Natural killer cell (primary cell): ENCODE measurements at regions not wholly inside any gene's neighbourhood (a gene's known extent, or its start where the extent isn't known, plus 50 kb on each side); places are given as distances from the start of the nearest gene placed in this dataset.

Source experiments
- ATAC-seq, 3 donors: fragments of 150-1000 bp in 2 of 3; fragments of 200-7000 bp in 1 of 3; cut with Tn5 transposase; 1 replicate in 1 of 3; 2 replicates in 2 of 3; pipeline ENCODE4 v1.10.0; 2021; ENCODE audit warnings: mild to moderate bottlenecking in 2 of 3, moderate library complexity in 2 of 3
- DNase-seq, 2 donors: peaks; one replicate each; pipeline versions ENCODE4 v3.0.0 to v3.0.0-alpha.2; 2013 to 2021; ENCODE audit warnings: mixed read lengths in 1 of 2
- H3K27ac ChIP-seq: one replicate; pipeline ENCODE4 v1.5.1; 2013; ENCODE audit warnings: mild to moderate bottlenecking, low read length
- H3K27me3 ChIP-seq: one replicate; pipeline ENCODE4 v1.6.1; 2013; ENCODE audit warnings: low read length; ENCODE audit not compliant: control insufficient read depth, insufficient read depth
- H3K36me3 ChIP-seq: one replicate; pipeline ENCODE4 v1.6.1; 2013; ENCODE audit warnings: low read length; ENCODE audit not compliant: control insufficient read depth, insufficient read depth
- H3K4me1 ChIP-seq: one replicate; pipeline ENCODE4 v1.6.1; 2013; ENCODE audit warnings: low read length; ENCODE audit not compliant: control insufficient read depth, insufficient read depth
- H3K4me3 ChIP-seq: one replicate; pipeline ENCODE4 v1.5.1; 2013; ENCODE audit warnings: low read length
- H3K9me3 ChIP-seq: one replicate; pipeline ENCODE4 v1.6.1; 2013; ENCODE audit warnings: low read length; ENCODE audit not compliant: control insufficient read depth, insufficient read depth
- H3K27ac Mint-ChIP-seq, 2 donors: one replicate each; pipeline ENCODE4 v1.8.0; 2022; ENCODE audit warnings: mild to moderate bottlenecking in 2 of 2, mixed read lengths in 2 of 2, moderate library complexity in 1 of 2
- H3K27me3 Mint-ChIP-seq, 2 donors: one replicate each; pipeline ENCODE4 v1.8.0; 2022; ENCODE audit warnings: low read depth in 2 of 2, mixed read lengths in 2 of 2
- H3K36me3 Mint-ChIP-seq: one replicate; pipeline ENCODE4 v1.8.0; 2022; ENCODE audit warnings: mixed read lengths
- H3K4me1 Mint-ChIP-seq, 2 donors: one replicate each; pipeline ENCODE4 v1.8.0; 2022; ENCODE audit warnings: mixed read lengths in 2 of 2
- H3K4me3 Mint-ChIP-seq: one replicate; pipeline ENCODE4 v1.8.0; 2022; ENCODE audit warnings: mild to moderate bottlenecking, moderate library complexity, mixed read lengths
- H3K9me3 Mint-ChIP-seq, 2 donors: one replicate each; pipeline ENCODE4 v1.8.0; 2022; ENCODE audit warnings: mixed read lengths in 2 of 2
- WGBS: methylation state at CpG from one replicate; pipeline ENCODE4 v1.1.7; 2013; ENCODE audit warnings: missing lambda C conversion rate; ENCODE audit not compliant: insufficient coverage; 5-methylcytosine and 5-hydroxymethylcytosine counted together
- intact Hi-C: fragments of 100-400 bp; cut with micrococcal nuclease; formaldehyde crosslinking; loops from one replicate; pipeline ENCODE4 v1.14.2; 2022
- TF ChIP-seq, protein P1 (sequence below): fragments of 200-600 bp; IDR thresholded peaks from one replicate; pipeline ENCODE4 v1.8.0; 2022; ENCODE audit warnings: antibody characterized with exemption

DNA sequence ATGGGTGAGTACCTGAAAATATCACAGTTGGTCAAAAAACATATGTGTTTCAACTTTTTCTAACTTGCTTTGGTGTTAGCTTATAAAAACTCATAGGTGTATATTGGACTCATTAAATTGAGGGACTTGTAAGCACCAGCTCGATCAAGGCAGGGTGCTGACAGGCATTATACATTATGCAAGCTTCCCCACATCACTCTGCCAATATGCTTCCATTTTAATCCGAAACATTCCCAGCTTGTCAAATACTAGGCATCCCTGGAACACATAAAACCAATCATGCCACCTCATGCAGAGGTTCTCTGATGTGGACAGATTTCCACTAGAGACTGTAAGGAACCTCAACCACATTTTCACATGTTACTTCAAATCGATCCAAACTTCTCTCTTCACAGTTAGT, 187.3 kb upstream of the NT5E start:
- Mint-ChIP-seq H3K4me3 (no peak overlapping the region), H3K4me1 (no peaks in the 10 kb centered on the region), H3K36me3 (peaks cover 2% of the 10 kb centered on the region), H3K27ac (no peak overlapping the region), H3K27me3 (no peaks in the 10 kb centered on the region), H3K9me3 (peaks cover 0 to 4% of the 10 kb centered on the region in 2 donors)
- no peaks in the 10 kb centered on the region for H3K27me3 ChIP-seq
- H3K36me3 ChIP-seq: no peaks in the 10 kb centered on the region
- no peak overlapping the region for H3K27ac ChIP-seq
- 76% methylated on average over 2 of the region's 3 CpGs for WGBS
- H3K4me3 ChIP-seq: no peak overlapping the region
- TF ChIP-seq, protein P1, sequence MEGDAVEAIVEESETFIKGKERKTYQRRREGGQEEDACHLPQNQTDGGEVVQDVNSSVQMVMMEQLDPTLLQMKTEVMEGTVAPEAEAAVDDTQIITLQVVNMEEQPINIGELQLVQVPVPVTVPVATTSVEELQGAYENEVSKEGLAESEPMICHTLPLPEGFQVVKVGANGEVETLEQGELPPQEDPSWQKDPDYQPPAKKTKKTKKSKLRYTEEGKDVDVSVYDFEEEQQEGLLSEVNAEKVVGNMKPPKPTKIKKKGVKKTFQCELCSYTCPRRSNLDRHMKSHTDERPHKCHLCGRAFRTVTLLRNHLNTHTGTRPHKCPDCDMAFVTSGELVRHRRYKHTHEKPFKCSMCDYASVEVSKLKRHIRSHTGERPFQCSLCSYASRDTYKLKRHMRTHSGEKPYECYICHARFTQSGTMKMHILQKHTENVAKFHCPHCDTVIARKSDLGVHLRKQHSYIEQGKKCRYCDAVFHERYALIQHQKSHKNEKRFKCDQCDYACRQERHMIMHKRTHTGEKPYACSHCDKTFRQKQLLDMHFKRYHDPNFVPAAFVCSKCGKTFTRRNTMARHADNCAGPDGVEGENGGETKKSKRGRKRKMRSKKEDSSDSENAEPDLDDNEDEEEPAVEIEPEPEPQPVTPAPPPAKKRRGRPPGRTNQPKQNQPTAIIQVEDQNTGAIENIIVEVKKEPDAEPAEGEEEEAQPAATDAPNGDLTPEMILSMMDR: no peak
- no peaks in the 10 kb centered on the region for H3K9me3 ChIP-seq
- no peak for ATAC-seq
- intact Hi-C loops: no loop called here
- H3K4me1 ChIP-seq: no peaks in the 10 kb centered on the region
- no peak for DNase-seq

DNA sequence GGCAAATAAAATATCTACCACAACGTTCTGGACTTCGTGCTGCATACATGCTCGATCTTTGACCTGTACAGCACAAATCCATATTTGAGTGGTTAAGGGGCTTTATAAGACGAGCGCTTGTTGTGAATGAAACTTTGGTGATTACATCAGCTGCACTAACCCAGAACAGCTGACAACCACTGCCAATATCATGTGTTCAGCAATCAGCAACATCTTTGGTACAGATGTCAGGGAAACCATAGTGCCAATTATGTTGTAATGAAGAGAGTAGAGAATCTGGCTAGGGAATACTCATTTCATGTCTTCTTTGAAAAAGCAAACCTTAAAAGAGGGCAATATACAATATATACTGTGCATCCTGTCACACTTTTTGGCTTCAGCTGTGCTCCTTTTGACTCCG, 188.6 kb upstream of the NT5E start:
- no peak overlapping the region for H3K27ac Mint-ChIP-seq
- no peaks in the 10 kb centered on the region for H3K4me1 Mint-ChIP-seq
- ATAC-seq (no peak), DNase-seq (no peak)
- no peak overlapping the region for H3K4me3 ChIP-seq
- peaks cover 0 to 7% of the 10 kb centered on the region in 2 donors for H3K9me3 Mint-ChIP-seq
- peaks cover 7% of the 10 kb centered on the region for H3K36me3 Mint-ChIP-seq
- no peaks in the 10 kb centered on the region for H3K9me3 ChIP-seq
- TF ChIP-seq, protein P1: no peak
- no peak overlapping the region for H3K4me3 Mint-ChIP-seq
- intact Hi-C loops: no loop called here
- H3K36me3 ChIP-seq: no peaks in the 10 kb centered on the region
- 93% methylated on average over 5 of the region's 6 CpGs for WGBS
- H3K4me1 ChIP-seq: no peaks in the 10 kb centered on the region
- H3K27me3 Mint-ChIP-seq: no peaks in the 10 kb centered on the region
- no peak overlapping the region for H3K27ac ChIP-seq
- H3K27me3 ChIP-seq: no peaks in the 10 kb centered on the region

DNA sequence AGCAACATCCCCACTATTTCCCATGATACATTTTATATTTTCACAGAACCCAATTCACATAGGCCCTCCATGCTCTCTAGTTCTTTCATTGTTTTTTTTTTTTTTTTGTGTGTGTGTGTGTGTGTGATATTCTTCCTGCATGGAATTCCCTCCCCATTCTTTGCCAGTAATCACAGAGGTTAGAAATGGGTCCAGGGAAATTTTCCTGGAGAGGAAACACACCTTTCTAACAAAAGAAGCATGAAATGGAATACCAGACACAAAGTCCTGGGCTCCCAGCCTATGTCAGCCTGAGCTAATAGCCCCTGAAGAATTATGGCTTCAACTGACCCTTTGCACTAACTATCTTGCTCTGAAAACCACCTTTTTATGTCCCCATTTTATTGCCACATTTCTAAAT, 194.2 kb upstream of the NT5E start:
- no peaks in the 10 kb centered on the region for H3K36me3 ChIP-seq
- TF ChIP-seq, protein P1: no peak
- no peak overlapping the region for H3K4me3 Mint-ChIP-seq
- no peaks in the 10 kb centered on the region for H3K4me1 Mint-ChIP-seq
- no peak overlapping the region for H3K27ac Mint-ChIP-seq
- peaks cover 0 to 2% of the 10 kb centered on the region in 2 donors for H3K27me3 Mint-ChIP-seq
- DNase-seq: no peak
- H3K27ac ChIP-seq: no peak overlapping the region
- no peak for ATAC-seq
- H3K4me3 ChIP-seq: no peak overlapping the region
- H3K36me3 Mint-ChIP-seq: peaks cover 7% of the 10 kb centered on the region
- no peaks in the 10 kb centered on the region for H3K27me3 ChIP-seq
- peaks cover 11 to 15% of the 10 kb centered on the region in 2 donors for H3K9me3 Mint-ChIP-seq
- no peaks in the 10 kb centered on the region for H3K4me1 ChIP-seq
- intact Hi-C loops: no loop called here
- H3K9me3 ChIP-seq: no peaks in the 10 kb centered on the region

DNA sequence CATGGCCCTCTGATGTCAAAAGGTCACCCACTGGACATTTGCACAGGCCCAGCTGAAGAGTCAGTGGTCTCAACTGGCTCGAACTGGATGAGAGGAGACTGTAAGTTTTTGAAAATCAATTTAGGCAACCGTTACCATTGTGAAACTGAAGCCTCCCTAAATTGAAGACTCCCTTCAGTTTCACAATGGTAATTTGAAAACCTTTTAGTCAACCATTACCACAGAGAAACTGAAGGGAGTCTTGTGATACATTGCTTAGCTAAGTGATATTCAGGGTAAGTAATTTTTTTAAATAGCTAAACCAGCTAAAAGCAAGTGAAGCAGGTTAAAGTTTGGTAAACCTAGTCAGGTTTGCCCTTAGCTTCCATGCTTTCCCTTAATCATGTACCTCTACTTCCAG, 197.3 kb upstream of the NT5E start:
- WGBS: 55% methylated on average over 1 of the region's 2 CpGs
- intact Hi-C loops: no loop called here
- no peaks in the 10 kb centered on the region for H3K36me3 ChIP-seq
- Mint-ChIP-seq H3K9me3 (peaks cover 12 to 15% of the 10 kb centered on the region in 2 donors), H3K27me3 (peaks cover 0 to 2% of the 10 kb centered on the region in 2 donors), H3K4me1 (no peaks in the 10 kb centered on the region), H3K4me3 (no peak overlapping the region), H3K36me3 (peaks cover 4% of the 10 kb centered on the region), H3K27ac (no peak overlapping the region)
- H3K4me1 ChIP-seq: no peaks in the 10 kb centered on the region
- no peaks in the 10 kb centered on the region for H3K27me3 ChIP-seq
- no peak for DNase-seq
- TF ChIP-seq, protein P1: no peak
- no peak overlapping the region for H3K27ac ChIP-seq
- ATAC-seq: no peak
- H3K4me3 ChIP-seq: no peak overlapping the region
- no peaks in the 10 kb centered on the region for H3K9me3 ChIP-seq
